Activated B cell treated with CpG ODN at 0.5 μM for 24 hours (primary cell): ENCODE measurements at regions not wholly inside any gene's neighbourhood (a gene's known extent, or its start where the extent isn't known, plus 50 kb on each side); places are given as distances from the start of the nearest gene placed in this dataset.

Experiments used
- ATAC-seq: fragments of 200-7000 bp; cut with Tn5 transposase; one replicate; pipeline ENCODE4 v1.10.0; 2021; ENCODE audit warnings: low read depth, mild to moderate bottlenecking, moderate library complexity
- CTCF ChIA-PET: fragments of 350-600 bp; sonication (Branson Sonifier 250); formaldehyde crosslinking; loops from one replicate; lab custom pipeline; 2021; ENCODE audit warnings: antibody characterized with exemption; lab: Charles Lee
- POLR2A ChIA-PET: fragments of 350-600 bp; sonication (Branson Sonifier 250); formaldehyde crosslinking; loops from one replicate; lab custom pipeline; 2021; ENCODE audit warnings: antibody characterized with exemption; lab: Charles Lee
- DNase-seq: peaks from one replicate; pipeline ENCODE4 v3.0.0; 2022
- H3K27ac Mint-ChIP-seq: one replicate; pipeline ENCODE4 v1.8.0; 2020; ENCODE audit warnings: mixed read lengths
- H3K27me3 Mint-ChIP-seq: one replicate; pipeline ENCODE4 v1.8.0; 2021; ENCODE audit warnings: mixed read lengths
- H3K36me3 Mint-ChIP-seq: one replicate; pipeline ENCODE4 v1.8.0; 2021; ENCODE audit warnings: low read depth, mixed read lengths
- H3K4me1 Mint-ChIP-seq: one replicate; pipeline ENCODE4 v1.8.0; 2021; ENCODE audit warnings: mixed read lengths
- H3K4me3 Mint-ChIP-seq: one replicate; pipeline ENCODE4 v1.8.0; 2020; ENCODE audit warnings: mild to moderate bottlenecking, mixed read lengths
- H3K9me3 Mint-ChIP-seq: one replicate; pipeline ENCODE4 v1.8.0; 2020; ENCODE audit warnings: mixed read lengths
- CTCF ChIP-seq: fragments of 200-600 bp; IDR thresholded peaks from one replicate; pipeline ENCODE4 v1.8.0; 2022; ENCODE audit warnings: antibody characterized with exemption, mild to moderate bottlenecking
- intact Hi-C: fragments of 100-400 bp; cut with micrococcal nuclease; formaldehyde crosslinking; loops from one replicate; pipeline ENCODE4 v1.15.1; 2024

DNA sequence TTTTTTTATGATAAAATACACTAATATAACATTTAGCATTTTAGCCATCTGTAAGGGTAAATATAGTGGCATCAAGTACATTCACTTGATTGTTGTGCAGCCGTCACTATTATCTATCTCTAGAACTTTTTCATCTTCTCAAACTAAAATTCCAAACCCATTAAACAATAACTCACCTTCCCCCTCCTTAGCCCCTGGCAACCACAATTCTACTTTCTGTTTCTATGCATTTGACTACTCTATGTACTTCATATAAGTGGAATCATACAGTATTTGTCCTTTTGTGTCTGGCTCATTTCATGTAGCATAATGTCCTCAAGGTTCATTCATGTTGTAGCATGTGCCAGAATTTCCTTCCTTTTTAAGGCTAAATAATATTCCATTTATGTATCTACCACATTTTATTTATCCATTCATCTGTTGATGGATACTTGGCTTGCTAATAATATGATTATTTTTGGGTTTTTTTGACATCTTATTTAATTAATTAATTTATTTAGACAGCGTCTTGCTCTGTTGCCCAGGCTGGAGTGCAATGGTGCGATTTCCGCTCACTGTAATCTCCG lies 69.6 kb upstream of the MACF1 start:
- Mint-ChIP-seq H3K36me3 (no peaks in the 10 kb centered on the region), H3K4me1 (no peaks in the 10 kb centered on the region), H3K27me3 (no peaks in the 10 kb centered on the region), H3K9me3 (no peaks in the 10 kb centered on the region), H3K4me3 (no peak overlapping the region), H3K27ac (no peak overlapping the region)
- ChIA-PET CTCF (no interaction called here), POLR2A (no interaction called here)
- no peak for ATAC-seq
- DNase-seq: no peak
- no peak for TF ChIP-seq CTCF
- intact Hi-C loops: no loop called here

- intact Hi-C loops: no loop called here
- Mint-ChIP-seq H3K4me3 (no peak overlapping the region), H3K27me3 (no peaks in the 10 kb centered on the region), H3K9me3 (no peaks in the 10 kb centered on the region), H3K27ac (no peak overlapping the region), H3K4me1 (no peaks in the 10 kb centered on the region), H3K36me3 (no peaks in the 10 kb centered on the region)
- POLR2A ChIA-PET: no interaction called here
- DNase-seq (no peak), ATAC-seq (no peak)
- TF ChIP-seq CTCF: no peak
- CTCF ChIA-PET: interaction anchor here (1.4 kb wide), 1 partner anchor 56 kb away, joined by 4 read pairs; no protein-coding TSS in a partner anchor
Observed at GRCh38 chr1:39136638-39137037, 67.9 kb upstream of the MACF1 start.

DNA sequence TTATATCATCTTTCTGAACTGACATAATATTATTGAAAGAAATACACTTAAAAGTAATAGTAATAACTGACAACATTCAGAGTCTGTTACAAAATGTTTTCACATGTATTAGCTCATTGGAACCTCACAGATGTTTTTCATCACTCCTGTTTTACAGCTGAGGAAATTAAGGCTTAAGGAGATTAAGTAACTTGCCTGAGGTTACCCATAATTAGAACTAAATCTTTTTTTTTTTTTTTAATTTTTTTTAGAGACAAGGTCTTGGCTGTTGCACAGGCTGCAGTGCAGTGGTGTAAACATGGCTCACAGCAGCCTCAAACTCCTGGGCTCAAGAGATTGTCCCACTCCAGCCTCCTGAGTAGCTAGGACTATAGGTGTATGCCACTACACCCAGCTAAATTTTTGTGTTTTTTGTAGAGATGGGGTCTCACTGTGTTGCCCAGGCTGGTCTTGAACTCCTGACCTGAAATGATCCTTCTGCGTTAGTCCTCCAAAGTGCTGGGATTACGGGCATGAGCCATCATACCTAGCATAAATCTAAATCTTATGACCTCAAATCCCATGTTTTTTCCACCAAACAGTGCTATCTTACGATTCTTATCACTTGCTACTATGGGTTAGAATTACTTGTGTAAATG lies 64.7 kb upstream of the MACF1 start:
- Mint-ChIP-seq H3K36me3 (no peaks in the 10 kb centered on the region), H3K4me1 (no peaks in the 10 kb centered on the region), H3K27ac (no peak overlapping the region), H3K4me3 (no peak overlapping the region), H3K9me3 (no peaks in the 10 kb centered on the region), H3K27me3 (no peaks in the 10 kb centered on the region)
- DNase-seq (no peak), ATAC-seq (no peak)
- no peak for TF ChIP-seq CTCF
- ChIA-PET POLR2A (no interaction called here), CTCF (no interaction called here)
- intact Hi-C loops: no loop called here

- TF ChIP-seq CTCF: no peak
- ATAC-seq (no peak), DNase-seq (no peak)
- Mint-ChIP-seq H3K36me3 (no peaks in the 10 kb centered on the region), H3K27ac (no peak overlapping the region), H3K9me3 (no peaks in the 10 kb centered on the region), H3K4me1 (no peaks in the 10 kb centered on the region), H3K4me3 (no peak overlapping the region), H3K27me3 (no peaks in the 10 kb centered on the region)
- POLR2A ChIA-PET: no interaction called here
- intact Hi-C loops: no loop called here
- CTCF ChIA-PET: no interaction called here
Observed at GRCh38 chr1:39141925-39142324, 62.6 kb upstream of the MACF1 start.

GRCh38 chr1:39142401-39143060 lies 62.0 kb upstream of the MACF1 start:
- CTCF ChIA-PET: interaction anchor here (0.5 to 1.0 kb wide), 3 partner anchors 37 to 116 kb away, joined by 3 read pairs; no protein-coding TSS in a partner anchor
- no peak overlapping the region for H3K27ac Mint-ChIP-seq

More at GRCh38 chr1:39142401-39143060, 62.0 kb upstream of the MACF1 start:
- DNase-seq: no peak
- Mint-ChIP-seq H3K27me3 (peaks cover 2% of the 10 kb centered on the region), H3K4me1 (no peaks in the 10 kb centered on the region), H3K9me3 (no peaks in the 10 kb centered on the region), H3K36me3 (no peaks in the 10 kb centered on the region), H3K4me3 (no peak overlapping the region)
- TF ChIP-seq CTCF: no peak
- POLR2A ChIA-PET: no interaction called here
- ATAC-seq: no peak
- intact Hi-C loops: no loop called here
